ENCODE measurements at regions not wholly inside any gene's neighbourhood (a gene's known extent, or its start where the extent isn't known, plus 50 kb on each side); places are given as distances from the start of the nearest gene placed in this dataset.

GRCh38 chr9:1210954-1211353 is 160.8 kb downstream of the DMRT2 start:
- no peaks in the 10 kb centered on the region for H3K4me1 ChIP-seq
- TF ChIP-seq CTCF (IDR thresholded peaks at IDR 0.05; ENCODE audit: insufficient read depth in 1 of 2, low read depth in 1 of 2, low read length in 1 of 2, severe bottlenecking in 1 of 2, unreplicated experiment in 1 of 2): no peak
- no peak overlapping the region for H3K4me3 ChIP-seq (ENCODE audit: low read depth, low read length)
- Mint-ChIP-seq H3K27ac (ENCODE audit: unreplicated experiment) (no peak overlapping the region), H3K4me3 (ENCODE audit: unreplicated experiment) (no peak overlapping the region), H3K4me1 (ENCODE audit: low read depth, unreplicated experiment) (no peaks in the 10 kb centered on the region), H3K9me3 (ENCODE audit: unreplicated experiment) (peaks cover 8% of the 10 kb centered on the region), H3K36me3 (ENCODE audit: insufficient read depth, unreplicated experiment) (peaks cover 5% of the 10 kb centered on the region), H3K27me3 (ENCODE audit: insufficient read depth, unreplicated experiment) (peaks cover 8% of the 10 kb centered on the region)
- no peaks in the 10 kb centered on the region for H3K27me3 ChIP-seq (replicated peaks; ENCODE audit: control insufficient read depth, insufficient read depth, low read length)
- BruUV-seq (replicated peaks): no TSS peak
- no peak for DNase-seq
- no peaks in the 10 kb centered on the region for H3K9me3 ChIP-seq
- H3K36me3 ChIP-seq (ENCODE audit: control insufficient read depth, insufficient read depth, low read length): no peaks in the 10 kb centered on the region
- intact Hi-C loops (cut with micrococcal nuclease; ENCODE audit: unreplicated experiment): no loop called here
- CTCF ChIA-PET: no interaction called here
- POLR2A ChIA-PET: no interaction called here

GRCh38 chr9:1216532-1216931 is 166.4 kb downstream of the DMRT2 start:
- no peaks in the 10 kb centered on the region for H3K27me3 Mint-ChIP-seq (ENCODE audit: insufficient read depth, unreplicated experiment)
- peak in 1 of 2 experiments; percentile 8 for DNase-seq
- no peak overlapping the region for H3K27ac Mint-ChIP-seq (ENCODE audit: unreplicated experiment)
- Histone ChIP-seq H3K27me3 (replicated peaks; ENCODE audit: control insufficient read depth, insufficient read depth, low read length) (no peaks in the 10 kb centered on the region), H3K9me3 (no peaks in the 10 kb centered on the region), H3K4me3 (ENCODE audit: low read depth, low read length) (no peak overlapping the region), H3K36me3 (ENCODE audit: control insufficient read depth, insufficient read depth, low read length) (no peaks in the 10 kb centered on the region), H3K4me1 (no peaks in the 10 kb centered on the region)
- no peak for TF ChIP-seq CTCF (IDR thresholded peaks at IDR 0.05; ENCODE audit: insufficient read depth in 1 of 2, low read depth in 1 of 2, low read length in 1 of 2, severe bottlenecking in 1 of 2, unreplicated experiment in 1 of 2)
- H3K9me3 Mint-ChIP-seq (ENCODE audit: unreplicated experiment): no peaks in the 10 kb centered on the region
- no peak overlapping the region for H3K4me3 Mint-ChIP-seq (ENCODE audit: unreplicated experiment)
- intact Hi-C loops (cut with micrococcal nuclease; ENCODE audit: unreplicated experiment): no loop called here
- BruUV-seq (replicated peaks): no TSS peak
- no peaks in the 10 kb centered on the region for H3K36me3 Mint-ChIP-seq (ENCODE audit: insufficient read depth, unreplicated experiment)
- ChIA-PET POLR2A (no interaction called here), CTCF (no interaction called here)
- no peaks in the 10 kb centered on the region for H3K4me1 Mint-ChIP-seq (ENCODE audit: low read depth, unreplicated experiment)

GRCh38 chr9:1217076-1217475 is 166.9 kb downstream of the DMRT2 start:
- Histone ChIP-seq H3K36me3 (ENCODE audit: control insufficient read depth, insufficient read depth, low read length) (no peaks in the 10 kb centered on the region), H3K4me3 (ENCODE audit: low read depth, low read length) (no peak overlapping the region), H3K9me3 (no peaks in the 10 kb centered on the region), H3K27me3 (replicated peaks; ENCODE audit: control insufficient read depth, insufficient read depth, low read length) (no peaks in the 10 kb centered on the region), H3K4me1 (no peaks in the 10 kb centered on the region)
- no peaks in the 10 kb centered on the region for H3K36me3 Mint-ChIP-seq (ENCODE audit: insufficient read depth, unreplicated experiment)
- no peak for TF ChIP-seq CTCF (IDR thresholded peaks at IDR 0.05; ENCODE audit: insufficient read depth in 1 of 2, low read depth in 1 of 2, low read length in 1 of 2, severe bottlenecking in 1 of 2, unreplicated experiment in 1 of 2)
- CTCF ChIA-PET: no interaction called here
- no peak for DNase-seq
- intact Hi-C loops (cut with micrococcal nuclease; ENCODE audit: unreplicated experiment): no loop called here
- H3K9me3 Mint-ChIP-seq (ENCODE audit: unreplicated experiment): no peaks in the 10 kb centered on the region
- no peak overlapping the region for H3K4me3 Mint-ChIP-seq (ENCODE audit: unreplicated experiment)
- POLR2A ChIA-PET: no interaction called here
- no peak overlapping the region for H3K27ac Mint-ChIP-seq (ENCODE audit: unreplicated experiment)
- BruUV-seq (replicated peaks): no TSS peak
- no peaks in the 10 kb centered on the region for H3K4me1 Mint-ChIP-seq (ENCODE audit: low read depth, unreplicated experiment)
- H3K27me3 Mint-ChIP-seq (ENCODE audit: insufficient read depth, unreplicated experiment): no peaks in the 10 kb centered on the region

All from Caco-2 (cell line).